T-cell (primary cell): ENCODE measurements at regions not wholly inside any gene's neighbourhood (a gene's known extent, or its start where the extent isn't known, plus 50 kb on each side); places are given as distances from the start of the nearest gene placed in this dataset.

Experiments
- ATAC-seq, 4 experiments: fragments of 200-7000 bp in 3 of 4; fragments of 150-1000 bp in 1 of 4; cut with Tn5 transposase; replicated peaks in 1 of 4; 1 replicate in 3 of 4; 2 replicates in 1 of 4; pipeline ENCODE4 v1.10.0; 2021; ENCODE audit warnings: moderate library complexity in 3 of 4, mild to moderate bottlenecking in 2 of 4, moderate number of reproducible peaks in 1 of 4
- CTCF ChIA-PET, 2 donors: fragments of 300-600 bp; sonication (Branson Sonifier 250); formaldehyde crosslinking; loops; one replicate each; lab custom pipeline; 2022; ENCODE audit warnings: antibody characterized with exemption in 2 of 2; lab: Charles Lee
- POLR2A ChIA-PET, 2 donors: fragments of 300-600 bp; sonication (Branson Sonifier 250); formaldehyde crosslinking; loops; one replicate each; lab custom pipeline; 2022; ENCODE audit warnings: antibody characterized with exemption in 2 of 2; lab: Charles Lee
- DNase-seq, 35 experiments: peaks; one replicate each; pipeline versions ENCODE4 v3.0.0 to v3.0.0-alpha.2; 2013 to 2023
- H3K27ac ChIP-seq: one replicate; pipeline ENCODE4 v1.5.1; 2013; ENCODE audit warnings: low read length
- H3K27me3 ChIP-seq, 2 experiments: replicated peaks in 1 of 2; 1 replicate in 1 of 2; 2 replicates in 1 of 2; pipeline versions ENCODE4 v1.6.1 to v1.7.0; 2013; ENCODE audit warnings: low read length in 1 of 2, mixed read lengths in 1 of 2; ENCODE audit not compliant: control insufficient read depth in 2 of 2, insufficient read depth in 2 of 2; ENCODE audit errors: extremely low read depth in 1 of 2
- H3K36me3 ChIP-seq, 2 donors: 1 replicate in 1 of 2; 2 replicates in 1 of 2; pipeline versions ENCODE4 v1.6.1 to v1.7.0; 2013; ENCODE audit warnings: low read length in 1 of 2; ENCODE audit not compliant: control insufficient read depth in 2 of 2, insufficient read depth in 1 of 2; ENCODE audit errors: extremely low read depth in 1 of 2
- H3K4me1 ChIP-seq, 2 experiments: 1 replicate in 1 of 2; 2 replicates in 1 of 2; pipeline versions ENCODE4 v1.6.1 to v1.7.0; 2013; ENCODE audit warnings: low read length in 2 of 2, mixed read lengths in 1 of 2; ENCODE audit not compliant: insufficient read depth in 2 of 2, control insufficient read depth in 1 of 2; ENCODE audit errors: extremely low read depth in 1 of 2
- H3K4me3 ChIP-seq, 2 donors: 1 replicate in 1 of 2; 2 replicates in 1 of 2; pipeline versions ENCODE4 v1.5.1 to v1.7.0; 2013; ENCODE audit warnings: mild to moderate bottlenecking in 2 of 2, low read length in 1 of 2, moderate library complexity in 1 of 2; ENCODE audit not compliant: control insufficient read depth in 1 of 2; ENCODE audit errors: extremely low read depth in 1 of 2
- H3K9me3 ChIP-seq: 2 replicates; pipeline ENCODE4 v1.7.0; 2013
- H3K27ac Mint-ChIP-seq, 2 donors: one replicate each; pipeline ENCODE4 v1.8.0; 2020 to 2021; ENCODE audit warnings: mild to moderate bottlenecking in 2 of 2, mixed read lengths in 2 of 2
- H3K27me3 Mint-ChIP-seq, 2 donors: one replicate each; pipeline ENCODE4 v1.8.0; 2021 to 2022; ENCODE audit warnings: mixed read lengths in 2 of 2
- H3K36me3 Mint-ChIP-seq: one replicate; pipeline ENCODE4 v1.8.0; 2021; ENCODE audit warnings: mixed read lengths
- H3K4me1 Mint-ChIP-seq, 3 donors: one replicate each; pipeline ENCODE4 v1.8.0; 2020 to 2022; ENCODE audit warnings: mixed read lengths in 3 of 3, mild to moderate bottlenecking in 1 of 3
- H3K4me3 Mint-ChIP-seq, 3 donors: one replicate each; pipeline ENCODE4 v1.8.0; 2020 to 2022; ENCODE audit warnings: mild to moderate bottlenecking in 3 of 3, mixed read lengths in 3 of 3, moderate library complexity in 3 of 3
- H3K9me3 Mint-ChIP-seq, 3 donors: one replicate each; pipeline ENCODE4 v1.8.0; 2020 to 2022; ENCODE audit warnings: mixed read lengths in 3 of 3
- WGBS: methylation state at CpG from one replicate; pipeline ENCODE4 v1.1.5; 2013; ENCODE audit warnings: missing lambda C conversion rate; ENCODE audit not compliant: insufficient coverage; 5-methylcytosine and 5-hydroxymethylcytosine counted together

- no peaks in the 10 kb centered on the region for H3K36me3 ChIP-seq
- DNase-seq = no peak
- H3K27me3 ChIP-seq = no peaks in the 10 kb centered on the region
- no peak for ATAC-seq
- no peak overlapping the region for H3K4me3 Mint-ChIP-seq
- POLR2A ChIA-PET = no interaction called here
- no peak overlapping the region for H3K27ac ChIP-seq
- no peaks in the 10 kb centered on the region for H3K4me1 ChIP-seq
- CTCF ChIA-PET = no interaction called here
- H3K36me3 Mint-ChIP-seq = no peaks in the 10 kb centered on the region
- 100% methylated on average over 1 of the region's 2 CpGs for WGBS
- H3K9me3 Mint-ChIP-seq = peaks cover 0 to 3% (median 0%) of the 10 kb centered on the region in 3 donors
- H3K27ac Mint-ChIP-seq = no peak overlapping the region
- no peaks in the 10 kb centered on the region for H3K4me1 Mint-ChIP-seq
- peaks cover 0 to 10% of the 10 kb centered on the region in 2 donors for H3K27me3 Mint-ChIP-seq
- no peaks in the 10 kb centered on the region for H3K9me3 ChIP-seq
- H3K4me3 ChIP-seq = no peak overlapping the region
Measured at GRCh38 chr3:181660337-181660736, 51.4 kb upstream of the SOX2 start.

GRCh38 chr3:181637456-181637855, 74.3 kb upstream of the SOX2 start:
- Mint-ChIP-seq H3K36me3 (no peaks in the 10 kb centered on the region), H3K9me3 (no peaks in the 10 kb centered on the region), H3K27me3 (no peaks in the 10 kb centered on the region), H3K27ac (no peak overlapping the region), H3K4me1 (no peaks in the 10 kb centered on the region), H3K4me3 (no peak overlapping the region)
- no peaks in the 10 kb centered on the region for H3K27me3 ChIP-seq
- ATAC-seq = no peak
- H3K36me3 ChIP-seq = no peaks in the 10 kb centered on the region
- ChIA-PET CTCF (no interaction called here), POLR2A (no interaction called here)
- no peaks in the 10 kb centered on the region for H3K9me3 ChIP-seq
- WGBS = no CpG with 5 or more reads among the region's 1 CpG
- no peaks in the 10 kb centered on the region for H3K4me1 ChIP-seq
- no peak overlapping the region for H3K4me3 ChIP-seq
- DNase-seq = no peak
- H3K27ac ChIP-seq = no peak overlapping the region

- H3K27me3 Mint-ChIP-seq = no peaks in the 10 kb centered on the region
- Histone ChIP-seq H3K27ac (no peak overlapping the region), H3K36me3 (no peaks in the 10 kb centered on the region), H3K4me3 (no peak overlapping the region), H3K4me1 (no peaks in the 10 kb centered on the region), H3K27me3 (no peaks in the 10 kb centered on the region), H3K9me3 (no peaks in the 10 kb centered on the region)
- WGBS = 96% methylated on average over 4 of the region's 4 CpGs
- DNase-seq = no peak
- CTCF ChIA-PET = no interaction called here
- H3K9me3 Mint-ChIP-seq = no peaks in the 10 kb centered on the region
- no peak overlapping the region for H3K4me3 Mint-ChIP-seq
- POLR2A ChIA-PET = no interaction called here
- H3K4me1 Mint-ChIP-seq = no peaks in the 10 kb centered on the region
- no peaks in the 10 kb centered on the region for H3K36me3 Mint-ChIP-seq
- no peak overlapping the region for H3K27ac Mint-ChIP-seq
- no peak for ATAC-seq
Measured at GRCh38 chr3:181637056-181637455, 74.7 kb upstream of the SOX2 start.

GRCh38 chr3:181635141-181635540, 76.6 kb upstream of the SOX2 start:
- Mint-ChIP-seq H3K27ac (no peak overlapping the region), H3K9me3 (no peaks in the 10 kb centered on the region), H3K36me3 (no peaks in the 10 kb centered on the region), H3K4me1 (no peaks in the 10 kb centered on the region), H3K4me3 (no peak overlapping the region), H3K27me3 (no peaks in the 10 kb centered on the region)
- ChIA-PET POLR2A (no interaction called here), CTCF (no interaction called here)
- DNase-seq (no peak), ATAC-seq (no peak)
- H3K27ac ChIP-seq = no peak overlapping the region
- H3K4me3 ChIP-seq = no peak overlapping the region
- WGBS = 17% methylated on average over 1 of the region's 4 CpGs
- no peaks in the 10 kb centered on the region for H3K36me3 ChIP-seq
- no peaks in the 10 kb centered on the region for H3K9me3 ChIP-seq
- no peaks in the 10 kb centered on the region for H3K27me3 ChIP-seq
- H3K4me1 ChIP-seq = no peaks in the 10 kb centered on the region

GRCh38 chr3:181633556-181633955, 78.2 kb upstream of the SOX2 start:
- ATAC-seq (no peak), DNase-seq (no peak)
- H3K27ac Mint-ChIP-seq = no peak overlapping the region
- CTCF ChIA-PET = no interaction called here
- no peaks in the 10 kb centered on the region for H3K9me3 Mint-ChIP-seq
- POLR2A ChIA-PET = no interaction called here
- Histone ChIP-seq H3K9me3 (no peaks in the 10 kb centered on the region), H3K4me1 (no peaks in the 10 kb centered on the region), H3K27ac (no peak overlapping the region), H3K4me3 (no peak overlapping the region), H3K36me3 (no peaks in the 10 kb centered on the region), H3K27me3 (no peaks in the 10 kb centered on the region)
- H3K4me3 Mint-ChIP-seq = no peak overlapping the region
- H3K36me3 Mint-ChIP-seq = no peaks in the 10 kb centered on the region
- WGBS = no CpG with 5 or more reads among the region's 7 CpGs
- peaks cover 2 to 4% of the 10 kb centered on the region in 2 donors for H3K27me3 Mint-ChIP-seq
- H3K4me1 Mint-ChIP-seq = no peaks in the 10 kb centered on the region

GRCh38 chr3:181631901-181632300, 79.8 kb upstream of the SOX2 start:
- ChIA-PET CTCF (no interaction called here), POLR2A (no interaction called here)
- Mint-ChIP-seq H3K4me3 (no peak overlapping the region), H3K9me3 (no peaks in the 10 kb centered on the region), H3K4me1 (no peaks in the 10 kb centered on the region), H3K36me3 (no peaks in the 10 kb centered on the region), H3K27ac (no peak overlapping the region), H3K27me3 (peaks cover 2 to 4% of the 10 kb centered on the region in 2 donors)
- ATAC-seq (no peak), DNase-seq (no peak)
- Histone ChIP-seq H3K36me3 (no peaks in the 10 kb centered on the region), H3K4me3 (no peak overlapping the region), H3K9me3 (no peaks in the 10 kb centered on the region), H3K27ac (no peak overlapping the region), H3K27me3 (no peaks in the 10 kb centered on the region), H3K4me1 (no peaks in the 10 kb centered on the region)
- WGBS = 83% methylated on average over 2 of the region's 3 CpGs

- H3K36me3 ChIP-seq = no peaks in the 10 kb centered on the region
- no peak overlapping the region for H3K27ac ChIP-seq
- H3K27me3 ChIP-seq = no peaks in the 10 kb centered on the region
- DNase-seq = no peak
- H3K9me3 ChIP-seq = no peaks in the 10 kb centered on the region
- H3K4me3 Mint-ChIP-seq = no peak overlapping the region
- no peak for ATAC-seq
- H3K4me3 ChIP-seq = no peak overlapping the region
- no peak overlapping the region for H3K27ac Mint-ChIP-seq
- H3K4me1 ChIP-seq = no peaks in the 10 kb centered on the region
- H3K9me3 Mint-ChIP-seq = no peaks in the 10 kb centered on the region
- ChIA-PET POLR2A (no interaction called here), CTCF (interaction anchor here in 1 of 2 donors (0.6 kb wide), 1 partner anchor 11 kb away, joined by 3 read pairs; no protein-coding TSS in a partner anchor)
- no peaks in the 10 kb centered on the region for H3K36me3 Mint-ChIP-seq
- H3K4me1 Mint-ChIP-seq = no peaks in the 10 kb centered on the region
- peaks cover 2 to 4% of the 10 kb centered on the region in 2 donors for H3K27me3 Mint-ChIP-seq
Measured at GRCh38 chr3:181630853-181631252, 80.9 kb upstream of the SOX2 start.
